ENCODE measurements at regions not wholly inside any gene's neighbourhood (a gene's known extent, or its start where the extent isn't known, plus 50 kb on each side); places are given as distances from the start of the nearest gene placed in this dataset.

GRCh38 chr1:95332754-95333153, 98.7 kb downstream of the RWDD3 start:
- H3K4me3 ChIP-seq (ENCODE audit: control insufficient read depth, low read depth, low read length): no peak overlapping the region

GRCh38 chr1:95339377-95339776, 105.4 kb downstream of the RWDD3 start:
- no peak overlapping the region for H3K4me3 ChIP-seq (ENCODE audit: control insufficient read depth, low read depth, low read length)
- no peak for DNase-seq (ENCODE audit: low read depth)
- TF ChIP-seq, protein P1, sequence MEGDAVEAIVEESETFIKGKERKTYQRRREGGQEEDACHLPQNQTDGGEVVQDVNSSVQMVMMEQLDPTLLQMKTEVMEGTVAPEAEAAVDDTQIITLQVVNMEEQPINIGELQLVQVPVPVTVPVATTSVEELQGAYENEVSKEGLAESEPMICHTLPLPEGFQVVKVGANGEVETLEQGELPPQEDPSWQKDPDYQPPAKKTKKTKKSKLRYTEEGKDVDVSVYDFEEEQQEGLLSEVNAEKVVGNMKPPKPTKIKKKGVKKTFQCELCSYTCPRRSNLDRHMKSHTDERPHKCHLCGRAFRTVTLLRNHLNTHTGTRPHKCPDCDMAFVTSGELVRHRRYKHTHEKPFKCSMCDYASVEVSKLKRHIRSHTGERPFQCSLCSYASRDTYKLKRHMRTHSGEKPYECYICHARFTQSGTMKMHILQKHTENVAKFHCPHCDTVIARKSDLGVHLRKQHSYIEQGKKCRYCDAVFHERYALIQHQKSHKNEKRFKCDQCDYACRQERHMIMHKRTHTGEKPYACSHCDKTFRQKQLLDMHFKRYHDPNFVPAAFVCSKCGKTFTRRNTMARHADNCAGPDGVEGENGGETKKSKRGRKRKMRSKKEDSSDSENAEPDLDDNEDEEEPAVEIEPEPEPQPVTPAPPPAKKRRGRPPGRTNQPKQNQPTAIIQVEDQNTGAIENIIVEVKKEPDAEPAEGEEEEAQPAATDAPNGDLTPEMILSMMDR (conservative IDR thresholded peaks at IDR 0.05; ENCODE audit: control insufficient read depth, insufficient read depth, low read depth, low read length): no peak

More at GRCh38 chr1:95332754-95333153, 98.7 kb downstream of the RWDD3 start:
- DNase-seq (ENCODE audit: low read depth): no peak
- TF ChIP-seq, protein P1 (conservative IDR thresholded peaks at IDR 0.05; ENCODE audit: control insufficient read depth, insufficient read depth, low read depth, low read length): no peak

DNA sequence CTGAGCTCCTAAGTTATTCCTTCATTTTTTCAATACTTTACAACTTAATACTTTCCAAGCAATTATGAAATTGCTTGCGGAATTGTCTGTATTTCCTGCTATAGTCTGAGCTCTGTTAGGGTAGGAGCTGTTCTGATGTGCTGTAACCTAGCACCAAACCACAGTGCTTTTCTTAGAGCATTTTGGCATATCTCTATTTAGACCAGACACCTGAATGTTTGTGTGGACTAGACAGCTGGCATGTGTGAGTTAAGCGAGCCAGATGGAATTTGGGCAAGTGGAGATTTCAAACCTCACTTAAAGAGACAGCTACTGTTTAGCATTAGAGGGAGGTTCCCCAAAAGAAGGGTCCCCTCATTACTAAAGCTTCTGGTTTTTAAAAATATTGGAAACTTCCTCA, 106.1 kb downstream of the RWDD3 start:
- H3K4me3 ChIP-seq (ENCODE audit: control insufficient read depth, low read depth, low read length): no peak overlapping the region
- DNase-seq (ENCODE audit: low read depth): no peak
- TF ChIP-seq, protein P1 (conservative IDR thresholded peaks at IDR 0.05; ENCODE audit: control insufficient read depth, insufficient read depth, low read depth, low read length): no peak

DNA sequence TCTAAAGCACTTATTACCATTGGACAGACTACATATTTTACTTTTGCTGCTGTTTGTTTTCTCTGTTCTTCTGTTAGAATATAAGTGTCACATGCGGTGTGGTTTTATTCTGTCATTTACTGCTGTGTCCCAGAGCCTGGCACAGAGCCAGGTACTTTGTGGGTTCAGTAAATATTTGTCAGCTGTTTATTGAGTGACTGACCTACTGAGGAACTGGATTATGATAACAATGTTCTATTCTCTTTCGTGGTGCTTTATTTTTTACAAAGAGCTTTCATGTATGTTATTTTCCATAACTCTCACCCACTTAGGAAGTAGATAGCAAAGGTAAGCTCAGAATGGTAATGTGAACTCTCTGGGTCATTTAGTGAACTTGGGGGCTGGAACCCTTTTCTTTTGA, 118.8 kb downstream of the RWDD3 start:
- DNase-seq (ENCODE audit: low read depth): no peak
- no peak overlapping the region for H3K4me3 ChIP-seq (ENCODE audit: control insufficient read depth, low read depth, low read length)
- TF ChIP-seq, protein P1 (conservative IDR thresholded peaks at IDR 0.05; ENCODE audit: control insufficient read depth, insufficient read depth, low read depth, low read length): no peak

GRCh38 chr1:95353194-95353593, 119.2 kb downstream of the RWDD3 start:
- TF ChIP-seq, protein P1 (conservative IDR thresholded peaks at IDR 0.05; ENCODE audit: control insufficient read depth, insufficient read depth, low read depth, low read length): no peak
- DNase-seq (ENCODE audit: low read depth): no peak
- H3K4me3 ChIP-seq (ENCODE audit: control insufficient read depth, low read depth, low read length): no peak overlapping the region

- TF ChIP-seq, protein P1 (conservative IDR thresholded peaks at IDR 0.05; ENCODE audit: control insufficient read depth, insufficient read depth, low read depth, low read length): no peak
- H3K4me3 ChIP-seq (ENCODE audit: control insufficient read depth, low read depth, low read length): no peak overlapping the region
- no peak for DNase-seq (ENCODE audit: low read depth)
These were observed 130.5 kb downstream of the RWDD3 start for GRCh38 chr1:95364546-95364945.

GRCh38 chr1:95366498-95366897, 132.5 kb downstream of the RWDD3 start:
- TF ChIP-seq, protein P1 (conservative IDR thresholded peaks at IDR 0.05; ENCODE audit: control insufficient read depth, insufficient read depth, low read depth, low read length): no peak
- no peak for DNase-seq (ENCODE audit: low read depth)
- H3K4me3 ChIP-seq (ENCODE audit: control insufficient read depth, low read depth, low read length): no peak overlapping the region

Data from fibroblast of mammary gland (primary cell).